Loucy (cell line): ENCODE measurements at regions not wholly inside any gene's neighbourhood (a gene's known extent, or its start where the extent isn't known, plus 50 kb on each side); places are given as distances from the start of the nearest gene placed in this dataset.

Experiments used
- H2AFZ ChIP-seq: fragments of 200-600 bp; sonication (generic); 2 replicates; pipeline ENCODE4 v1.6.0; 2016; ENCODE audit warnings: antibody characterized with exemption, mild to moderate bottlenecking, low read length, moderate library complexity
- H3F3A ChIP-seq: fragments of 200-600 bp; 2 replicates; pipeline ENCODE4 v1.6.0; 2016; ENCODE audit warnings: antibody characterized with exemption, low read depth, mild to moderate bottlenecking
- H3K27me3 ChIP-seq: fragments of 200-600 bp; sonication (generic); 2 replicates; pipeline ENCODE4 v1.6.1; 2014; ENCODE audit warnings: low read length, mild to moderate bottlenecking; ENCODE audit not compliant: insufficient read depth, poor library complexity, severe bottlenecking
- H3K36me3 ChIP-seq: fragments of 200-600 bp; sonication (generic); 2 replicates; pipeline ENCODE4 v1.6.1; 2016; ENCODE audit warnings: low read length; ENCODE audit not compliant: insufficient read depth
- H3K4me1 ChIP-seq: fragments of 200-600 bp; sonication (generic); 2 replicates; pipeline ENCODE4 v1.5.1; 2014; ENCODE audit warnings: low read length, mild to moderate bottlenecking; ENCODE audit not compliant: insufficient read depth, poor library complexity, severe bottlenecking
- H3K4me2 ChIP-seq: fragments of 200-600 bp; sonication (generic); 2 replicates; pipeline ENCODE4 v1.6.0; 2014; ENCODE audit warnings: antibody characterized with exemption, low read length, low read depth, mild to moderate bottlenecking; ENCODE audit not compliant: poor library complexity, severe bottlenecking
- H3K4me3 ChIP-seq: fragments of 200-600 bp; sonication (generic); 2 replicates; pipeline ENCODE4 v1.5.1; 2014; ENCODE audit warnings: low read length, mild to moderate bottlenecking, mixed read lengths; ENCODE audit not compliant: poor library complexity, severe bottlenecking
- H3K79me2 ChIP-seq: fragments of 200-600 bp; sonication (generic); 2 replicates; pipeline ENCODE4 v1.6.1; 2014; ENCODE audit warnings: low read length; ENCODE audit not compliant: insufficient read depth
- H3K9ac ChIP-seq: fragments of 200-600 bp; sonication (generic); 2 replicates; pipeline ENCODE4 v1.6.0; 2014; ENCODE audit warnings: mild to moderate bottlenecking, low read depth, low read length, moderate library complexity; ENCODE audit not compliant: poor library complexity, severe bottlenecking
- H3K9me2 ChIP-seq: fragments of 200-600 bp; sonication (generic); replicated peaks from 2 replicates; pipeline ENCODE4 v1.6.1; 2016; ENCODE audit warnings: low read depth, low read length, mixed read lengths
- H3K9me3 ChIP-seq: fragments of 200-600 bp; sonication (generic); 2 replicates; pipeline ENCODE4 v1.6.1; 2014; ENCODE audit warnings: mild to moderate bottlenecking, antibody characterized with exemption, low read length, low read depth; ENCODE audit not compliant: insufficient read depth
- H4K20me1 ChIP-seq: fragments of 200-600 bp; sonication (generic); 2 replicates; pipeline ENCODE4 v1.6.0; 2014; ENCODE audit warnings: antibody characterized with exemption, low read length, mild to moderate bottlenecking; ENCODE audit not compliant: insufficient read depth, poor library complexity, severe bottlenecking
- EZH2phosphoT487 ChIP-seq: fragments of 200-600 bp; IDR thresholded peaks from 2 replicates; pipeline ENCODE4 v1.6.1; 2018; ENCODE audit warnings: antibody characterized with exemption, mild to moderate bottlenecking, moderate library complexity, borderline replicate concordance
- TF ChIP-seq, protein P1 (sequence below): fragments of 200-600 bp; sonication (generic); conservative IDR thresholded peaks from 2 replicates; pipeline ENCODE4 v1.5.1; 2014; ENCODE audit warnings: mild to moderate bottlenecking, antibody characterized with exemption, low read length

GRCh38 chr1:221263831-221264767 lies 384.9 kb downstream of the HLX start:
- Histone ChIP-seq H3K27me3 (no peaks in the 10 kb centered on the region), H3K4me1 (no peaks in the 10 kb centered on the region), H3K9me3 (no peaks in the 10 kb centered on the region), H3K36me3 (no peaks in the 10 kb centered on the region), H3K9ac (no peak overlapping the region), H4K20me1 (no peaks in the 10 kb centered on the region), H2AFZ (peak overlapping the region; percentile 93), H3K4me3 (no peak overlapping the region), H3K9me2 (no peaks in the 10 kb centered on the region), H3K4me2 (no peak overlapping the region), H3K79me2 (no peaks in the 10 kb centered on the region), H3F3A (no peaks in the 10 kb centered on the region)
- TF ChIP-seq EZH2phosphoT487, result no peak
- TF ChIP-seq, protein P1, sequence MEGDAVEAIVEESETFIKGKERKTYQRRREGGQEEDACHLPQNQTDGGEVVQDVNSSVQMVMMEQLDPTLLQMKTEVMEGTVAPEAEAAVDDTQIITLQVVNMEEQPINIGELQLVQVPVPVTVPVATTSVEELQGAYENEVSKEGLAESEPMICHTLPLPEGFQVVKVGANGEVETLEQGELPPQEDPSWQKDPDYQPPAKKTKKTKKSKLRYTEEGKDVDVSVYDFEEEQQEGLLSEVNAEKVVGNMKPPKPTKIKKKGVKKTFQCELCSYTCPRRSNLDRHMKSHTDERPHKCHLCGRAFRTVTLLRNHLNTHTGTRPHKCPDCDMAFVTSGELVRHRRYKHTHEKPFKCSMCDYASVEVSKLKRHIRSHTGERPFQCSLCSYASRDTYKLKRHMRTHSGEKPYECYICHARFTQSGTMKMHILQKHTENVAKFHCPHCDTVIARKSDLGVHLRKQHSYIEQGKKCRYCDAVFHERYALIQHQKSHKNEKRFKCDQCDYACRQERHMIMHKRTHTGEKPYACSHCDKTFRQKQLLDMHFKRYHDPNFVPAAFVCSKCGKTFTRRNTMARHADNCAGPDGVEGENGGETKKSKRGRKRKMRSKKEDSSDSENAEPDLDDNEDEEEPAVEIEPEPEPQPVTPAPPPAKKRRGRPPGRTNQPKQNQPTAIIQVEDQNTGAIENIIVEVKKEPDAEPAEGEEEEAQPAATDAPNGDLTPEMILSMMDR, result peak; percentile 73

GRCh38 chr1:221264848-221265247 lies 385.6 kb downstream of the HLX start:
- Histone ChIP-seq H3K79me2 (no peaks in the 10 kb centered on the region), H3K9me3 (no peaks in the 10 kb centered on the region), H3F3A (no peaks in the 10 kb centered on the region), H2AFZ (no peak overlapping the region), H3K9me2 (no peaks in the 10 kb centered on the region), H3K9ac (no peak overlapping the region), H3K4me3 (no peak overlapping the region), H4K20me1 (no peaks in the 10 kb centered on the region), H3K4me2 (no peak overlapping the region), H3K36me3 (no peaks in the 10 kb centered on the region), H3K27me3 (no peaks in the 10 kb centered on the region), H3K4me1 (no peaks in the 10 kb centered on the region)
- TF ChIP-seq, protein P1, result no peak
- TF ChIP-seq EZH2phosphoT487, result no peak

- no peaks in the 10 kb centered on the region for H3K36me3 ChIP-seq
These were observed 389.1 kb downstream of the HLX start for GRCh38 chr1:221268295-221268694.

More at GRCh38 chr1:221268295-221268694, 389.1 kb downstream of the HLX start:
- Histone ChIP-seq H3K27me3 (no peaks in the 10 kb centered on the region), H3F3A (no peaks in the 10 kb centered on the region), H3K79me2 (no peaks in the 10 kb centered on the region), H3K9me2 (no peaks in the 10 kb centered on the region), H3K4me1 (no peaks in the 10 kb centered on the region), H2AFZ (no peak overlapping the region), H3K9ac (no peak overlapping the region), H3K9me3 (no peaks in the 10 kb centered on the region), H4K20me1 (no peaks in the 10 kb centered on the region), H3K4me2 (no peak overlapping the region), H3K4me3 (no peak overlapping the region)
- TF ChIP-seq EZH2phosphoT487, result no peak
- TF ChIP-seq, protein P1, result no peak
